Fibroblast of skin of scalp (primary cell): ENCODE measurements at regions not wholly inside any gene's neighbourhood (a gene's known extent, or its start where the extent isn't known, plus 50 kb on each side); places are given as distances from the start of the nearest gene placed in this dataset.
A peak's percentile ranks its signal among the peaks of the same experiment; 100 is the strongest.
"Not testable (repeated sequence)": the region's sequence is repeated elsewhere in the genome, so short reads cannot be mapped to it uniquely, and the experiment has no call there.

Source experiments
- DNase-seq: peaks from one replicate; pipeline ENCODE4 v3.0.0-alpha.2; 2013

DNA sequence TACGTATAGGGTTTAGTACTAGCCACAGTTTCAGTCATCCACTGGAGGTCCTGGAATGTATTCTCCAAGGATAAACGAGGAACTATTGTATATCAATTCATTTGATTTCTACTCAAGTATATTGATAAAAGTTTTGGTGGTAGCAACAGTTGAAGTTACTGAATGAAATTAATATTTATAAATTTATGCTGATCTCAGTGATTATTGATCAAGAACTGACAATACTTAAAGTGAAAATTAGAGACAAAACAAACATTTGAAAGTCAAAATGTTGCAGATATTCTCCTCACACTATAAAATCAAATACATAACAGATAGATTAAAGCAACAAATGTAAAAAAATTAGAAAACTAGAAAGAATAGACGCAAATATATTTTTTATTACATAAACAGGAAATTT, 150.9 kb upstream of the SLC35G4 start:
- DNase-seq: no peak

DNA sequence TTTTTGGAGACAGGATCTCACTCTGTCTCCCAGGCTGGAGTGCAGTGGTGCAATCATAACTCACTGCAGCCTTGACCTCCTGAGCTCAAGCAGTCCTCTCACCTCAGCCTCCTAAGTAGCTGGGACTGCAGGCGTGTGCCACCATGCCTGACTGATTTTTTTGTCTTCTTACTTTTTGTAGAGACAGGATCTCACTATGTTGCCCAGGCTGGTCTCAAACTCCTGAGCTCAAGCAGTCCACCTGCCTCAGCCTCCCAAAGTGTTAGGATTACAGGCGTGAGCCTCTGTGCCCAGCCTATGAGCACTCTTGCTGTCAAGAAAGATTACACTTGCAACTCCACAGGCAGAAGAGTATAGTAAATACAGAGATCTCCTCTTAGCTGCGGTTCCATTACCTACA, 151.5 kb upstream of the SLC35G4 start:
- not testable (repeated sequence) for DNase-seq

DNA sequence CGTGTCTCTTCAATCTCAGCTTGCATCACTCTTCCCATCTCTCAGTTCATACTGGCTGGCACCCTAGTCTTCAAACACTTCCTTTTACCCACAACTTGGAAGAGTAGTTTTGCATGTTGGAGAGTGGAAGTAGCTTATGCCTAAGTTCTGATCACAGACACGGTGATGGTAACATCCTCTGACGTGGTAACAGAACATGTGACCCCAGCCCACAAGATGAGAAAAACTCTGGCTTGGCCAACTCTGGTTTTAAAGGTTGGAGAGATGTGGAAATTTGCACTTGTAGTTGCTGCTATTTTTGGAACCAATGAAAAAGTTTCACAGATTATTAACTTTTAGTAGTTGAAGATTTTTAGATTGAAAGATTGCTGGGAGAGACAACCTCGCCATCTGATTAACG, 155.4 kb upstream of the SLC35G4 start:
- DNase-seq: no peak

DNA sequence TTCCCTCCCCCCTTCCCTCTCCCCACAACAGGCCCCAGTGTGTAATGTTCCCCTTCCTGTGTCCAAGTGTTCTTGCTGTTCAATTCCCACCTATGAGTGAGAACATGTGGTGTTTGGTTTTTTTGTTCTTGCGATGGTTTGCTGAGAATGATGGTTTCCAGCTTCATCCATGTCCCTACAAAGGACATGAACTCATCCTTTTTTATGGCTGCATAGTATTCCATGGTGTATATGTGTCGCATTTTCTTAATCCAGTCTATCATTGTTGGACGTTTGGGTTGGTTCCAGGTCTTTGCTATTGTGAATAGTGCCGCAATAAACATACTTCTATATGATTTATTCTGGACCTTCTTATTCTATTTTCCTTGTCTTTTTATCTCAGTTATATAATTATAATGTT, 165.2 kb upstream of the SLC35G4 start:
- DNase-seq: not testable (repeated sequence)

DNA sequence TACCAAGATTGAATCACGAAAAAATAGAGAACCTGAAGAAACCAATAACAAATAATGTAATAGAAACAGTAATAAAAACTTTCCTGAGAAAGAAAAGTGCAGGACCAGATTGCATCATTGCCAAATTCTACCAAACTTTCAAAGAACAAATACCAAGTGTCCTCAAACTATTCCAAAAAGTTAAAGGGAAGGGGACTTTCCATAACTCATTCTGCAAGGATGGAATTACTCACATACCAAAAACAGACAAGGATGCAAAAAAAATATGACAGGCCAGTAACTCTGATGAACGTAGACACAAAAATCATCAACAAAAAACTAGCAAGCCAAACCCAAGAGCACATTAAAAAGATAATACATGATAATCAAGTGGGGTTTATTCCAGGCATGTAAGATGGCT, 172.3 kb upstream of the SLC35G4 start:
- peak; percentile 76 for DNase-seq

DNA sequence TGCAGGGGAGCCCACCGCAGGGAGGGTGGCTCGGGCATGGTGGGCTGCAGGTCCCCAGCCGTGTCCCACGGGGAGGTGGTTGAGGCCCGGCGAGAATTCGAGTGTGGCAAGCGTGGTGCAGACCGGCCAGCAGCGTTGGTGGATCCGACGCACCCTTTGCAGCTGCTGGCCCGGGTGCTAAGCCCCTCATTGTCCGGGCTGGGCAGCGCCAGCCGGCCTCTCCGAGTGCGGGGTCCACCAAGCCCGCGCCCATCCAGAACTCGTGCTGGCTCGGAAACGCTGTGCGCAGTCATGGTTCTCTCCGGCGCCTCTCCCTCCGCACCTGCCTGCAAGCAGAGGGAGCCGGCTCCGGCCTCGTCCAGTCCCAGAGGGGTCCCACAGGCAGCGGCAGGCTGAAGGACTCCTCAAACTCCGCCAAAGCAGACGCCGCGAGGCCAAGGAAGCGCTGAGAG, 177.0 kb upstream of the SLC35G4 start:
- DNase-seq: no peak

DNA sequence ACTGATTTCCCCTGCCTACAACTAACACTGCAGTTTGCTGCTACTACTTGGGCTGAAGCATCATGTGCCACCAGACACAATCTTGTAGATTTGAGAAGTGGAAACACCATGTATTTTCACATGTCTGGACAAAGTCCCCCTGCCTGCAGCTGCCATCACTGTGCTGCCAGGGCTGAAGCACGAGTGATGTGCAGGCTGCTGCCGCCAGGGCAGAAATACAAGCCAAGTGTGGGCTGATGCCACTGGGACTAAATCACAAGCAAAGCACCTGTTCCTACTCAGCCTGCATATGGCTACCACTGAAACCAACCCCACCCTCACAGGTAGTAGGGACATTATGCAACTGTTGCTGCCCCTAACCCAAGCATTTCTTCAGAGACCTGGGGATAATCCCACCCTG, 179.5 kb upstream of the SLC35G4 start:
- DNase-seq: no peak

DNA sequence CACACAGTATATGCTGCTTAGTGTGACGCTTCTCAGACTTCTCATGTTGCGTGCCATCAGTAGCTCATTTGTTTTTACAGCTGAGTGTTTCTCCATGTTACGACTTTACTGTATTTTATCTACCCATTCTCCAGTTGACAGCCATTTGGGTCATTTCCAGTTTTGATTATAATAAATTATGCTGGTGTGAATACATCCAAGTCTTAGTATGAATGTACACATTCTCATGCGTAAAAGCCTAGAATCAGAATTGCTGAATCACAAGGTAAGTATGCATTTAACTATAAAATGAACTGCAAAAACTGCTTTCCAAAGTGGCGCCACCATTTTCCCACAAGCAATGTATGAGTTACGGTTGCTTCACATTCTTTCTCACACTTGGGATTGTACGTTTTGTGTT, 184.2 kb upstream of the SLC35G4 start:
- peak; percentile 50 for DNase-seq

DNA sequence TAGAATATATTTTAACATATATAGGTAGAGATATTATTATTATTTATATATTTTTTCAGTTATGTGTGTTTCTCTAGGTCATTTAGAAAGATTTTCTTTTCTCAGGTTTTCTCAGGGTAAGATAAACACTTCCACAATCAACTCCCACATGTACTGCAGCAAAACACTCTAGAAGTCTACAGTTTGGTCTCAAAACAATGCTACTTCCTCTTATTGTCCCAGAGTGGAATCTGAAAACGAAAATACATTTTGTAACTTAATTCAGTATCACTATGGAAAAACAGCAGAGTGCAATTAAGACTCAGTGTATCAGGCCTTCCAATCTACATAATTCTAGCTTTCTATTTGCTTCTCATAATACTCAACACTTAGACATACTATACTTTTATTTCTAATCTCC, 190.1 kb upstream of the SLC35G4 start:
- no peak for DNase-seq

DNA sequence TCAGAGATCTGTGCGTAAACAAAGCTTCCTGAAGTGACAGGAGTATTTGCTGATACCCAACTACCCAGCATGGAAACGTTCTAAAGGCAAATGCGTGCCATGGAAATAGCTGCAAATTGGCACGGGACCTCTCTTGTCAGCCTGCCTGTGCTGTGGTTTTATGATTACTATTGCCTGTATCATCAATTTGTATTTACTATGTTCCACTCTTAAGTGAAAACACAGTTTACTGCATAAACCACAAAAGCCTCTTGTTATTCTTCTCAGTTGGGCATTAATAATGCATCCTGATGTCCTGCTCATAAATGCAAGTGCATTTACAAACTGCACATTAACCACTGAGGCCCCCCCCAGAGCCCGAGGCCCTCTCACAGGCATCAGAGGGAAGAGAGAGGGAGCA, 196.6 kb upstream of the SLC35G4 start:
- peak; percentile 54 for DNase-seq

DNA sequence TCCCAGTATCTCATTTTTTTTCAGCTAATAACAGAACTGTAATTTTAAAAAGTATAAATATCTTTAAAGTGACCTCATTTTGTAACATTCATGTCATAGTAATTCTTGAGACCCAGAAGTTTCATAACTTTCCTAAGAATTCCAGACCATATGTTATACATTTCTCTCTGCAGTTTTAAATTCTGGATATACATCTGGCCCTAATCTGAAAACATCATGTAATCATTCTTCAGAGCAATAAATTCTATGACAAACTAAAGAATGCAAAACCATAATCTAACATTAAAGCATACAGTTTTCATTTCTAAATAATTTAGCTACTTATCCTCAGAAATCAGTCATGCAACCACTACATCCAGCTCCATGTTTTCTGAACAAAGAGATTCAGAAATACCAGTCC, 198.3 kb upstream of the SLC35G4 start:
- peak; percentile 93 for DNase-seq

DNA sequence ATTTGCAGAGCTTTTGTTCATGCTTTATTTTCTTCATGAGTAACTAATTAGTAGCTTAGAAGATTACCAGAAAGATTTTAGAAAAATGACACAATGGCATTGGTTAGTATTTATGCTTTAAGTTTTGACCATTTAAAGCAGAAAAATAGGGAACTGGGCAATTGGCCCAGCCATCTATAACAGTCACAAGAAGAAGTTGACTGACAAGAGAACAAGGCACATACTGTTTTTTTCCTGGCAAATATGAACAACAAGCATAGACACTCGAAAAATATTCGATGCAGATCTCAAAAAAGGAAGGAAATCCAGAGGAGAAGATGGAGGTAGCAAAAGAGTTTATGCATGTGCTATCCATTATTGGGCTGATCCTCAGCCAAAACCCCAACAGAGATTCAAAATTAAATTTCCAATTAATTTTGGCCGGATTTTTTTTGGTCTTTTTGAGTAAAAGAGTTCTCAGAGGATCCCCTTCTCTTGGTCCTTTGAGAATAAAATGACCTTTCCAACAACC, 200.8 kb upstream of the SLC35G4 start:
- no peak for DNase-seq

DNA sequence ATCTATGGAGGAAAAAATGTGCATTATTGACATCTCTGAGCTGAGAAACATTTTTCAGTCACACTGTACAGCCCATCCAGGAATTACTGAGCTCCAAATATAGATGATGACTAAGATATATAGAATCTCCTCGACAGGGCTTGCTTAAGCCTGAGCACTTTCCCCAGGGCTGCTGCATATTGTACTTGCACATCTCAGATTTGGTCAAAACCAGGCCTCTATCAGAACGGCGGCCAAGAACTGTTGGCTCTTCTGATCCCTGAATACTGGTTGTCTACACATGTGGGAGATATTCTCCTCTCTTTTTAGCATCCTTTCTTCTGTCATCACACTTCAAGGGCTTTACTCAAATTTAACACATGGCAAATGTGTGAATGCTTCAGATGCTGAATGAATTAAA, 201.5 kb upstream of the SLC35G4 start:
- DNase-seq: peak; percentile 91

DNA sequence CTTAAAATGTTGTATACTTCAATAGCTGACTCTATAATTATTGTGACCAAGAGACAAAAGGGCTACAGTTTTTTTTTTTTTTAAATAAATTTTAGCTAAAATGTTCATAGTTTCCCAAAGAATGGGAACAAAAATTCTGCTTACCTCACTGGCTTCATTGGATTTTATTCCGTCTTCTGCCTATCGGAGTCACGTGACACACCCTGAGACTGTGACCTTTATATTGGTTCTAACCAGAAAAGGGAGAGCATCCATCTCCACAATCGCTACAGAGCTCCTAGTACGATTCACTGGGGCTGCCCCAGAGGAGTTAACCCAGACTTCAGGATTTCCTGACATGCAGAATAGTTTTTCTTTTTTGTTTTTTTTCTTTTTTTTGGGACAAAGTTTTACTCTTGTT, 203.6 kb upstream of the SLC35G4 start:
- no peak for DNase-seq

DNA sequence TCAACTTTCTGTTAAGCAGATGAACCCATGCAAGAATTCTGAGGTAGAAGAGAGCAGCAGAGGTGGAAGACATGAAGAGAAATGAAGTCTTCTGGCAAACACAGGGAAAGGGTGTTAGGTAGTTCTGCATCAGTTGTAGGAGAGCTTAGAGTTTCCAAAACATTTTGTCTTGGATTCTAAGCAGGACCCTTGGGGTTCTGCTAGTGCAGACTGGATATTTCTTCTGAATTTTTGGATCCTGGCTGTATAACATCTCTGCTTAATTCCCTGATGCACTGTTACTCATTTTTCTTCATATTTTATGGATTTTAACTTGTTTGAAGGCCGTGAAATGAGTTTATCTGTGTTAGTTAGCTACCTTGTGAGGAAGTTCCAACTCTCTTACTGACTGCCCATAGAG, 208.7 kb upstream of the SLC35G4 start:
- no peak for DNase-seq

DNA sequence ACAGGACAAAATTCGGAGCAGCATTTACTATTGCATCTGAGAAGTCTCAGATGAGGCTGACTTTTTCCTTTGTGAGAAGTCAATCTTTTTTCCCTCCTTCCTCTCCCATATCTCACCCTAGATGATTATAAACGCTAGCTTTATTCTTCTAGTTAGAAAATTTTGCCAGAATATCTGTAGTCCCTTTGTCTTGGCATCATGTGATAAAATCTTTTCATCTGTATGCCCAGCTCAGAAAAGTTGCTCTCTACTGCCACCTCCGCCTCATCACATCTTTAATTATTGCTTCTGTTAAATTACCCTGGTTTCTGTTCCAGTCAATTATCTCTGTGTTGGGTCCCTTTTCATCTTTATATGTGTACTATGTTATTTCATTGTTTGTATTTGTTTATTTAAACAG, 210.8 kb upstream of the SLC35G4 start:
- no peak for DNase-seq

DNA sequence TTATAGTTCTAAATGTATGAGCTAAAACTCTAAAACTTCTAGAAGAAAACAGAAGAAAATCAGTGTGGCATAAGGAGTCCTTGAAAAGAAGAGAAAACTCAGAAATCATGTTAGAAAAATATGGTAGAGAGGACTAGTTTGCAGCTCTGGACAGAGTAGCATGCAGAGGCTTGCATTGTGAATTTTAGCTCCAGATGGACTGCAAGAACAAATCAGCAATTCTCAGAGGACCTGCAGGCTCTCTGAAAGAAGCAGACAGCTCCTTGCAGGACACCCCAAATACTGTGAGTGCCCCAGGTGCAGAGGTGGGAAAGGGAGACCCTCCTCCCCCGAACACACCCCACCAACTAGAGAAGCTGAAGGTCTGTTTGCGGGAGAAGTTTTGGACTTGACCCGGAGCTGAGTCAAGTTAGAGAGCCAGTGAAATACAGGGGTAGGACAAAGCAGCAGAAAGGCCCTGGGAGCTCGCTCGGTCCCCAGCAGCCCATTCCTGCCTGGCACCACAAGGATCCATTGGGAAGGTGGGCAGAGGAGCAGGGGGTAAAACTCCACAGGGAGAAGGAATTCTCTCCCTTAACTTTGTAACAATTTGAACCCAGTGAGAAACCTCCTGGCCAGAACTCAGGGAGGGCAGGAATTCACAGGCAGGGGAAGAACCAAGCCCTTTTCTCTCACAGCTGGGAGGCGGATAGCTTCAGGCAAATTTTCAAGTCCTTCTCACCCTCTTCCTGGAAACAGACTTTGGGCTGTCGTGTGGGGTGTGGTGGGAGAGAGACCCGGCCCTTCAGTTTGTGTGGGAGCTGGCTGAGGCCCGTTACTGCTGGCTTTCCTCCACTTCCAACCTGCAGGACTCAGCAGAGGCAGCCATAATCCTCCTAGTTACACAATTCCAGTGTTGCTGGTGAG, 216.2 kb upstream of the SLC35G4 start:
- peak; percentile 9 for DNase-seq

DNA sequence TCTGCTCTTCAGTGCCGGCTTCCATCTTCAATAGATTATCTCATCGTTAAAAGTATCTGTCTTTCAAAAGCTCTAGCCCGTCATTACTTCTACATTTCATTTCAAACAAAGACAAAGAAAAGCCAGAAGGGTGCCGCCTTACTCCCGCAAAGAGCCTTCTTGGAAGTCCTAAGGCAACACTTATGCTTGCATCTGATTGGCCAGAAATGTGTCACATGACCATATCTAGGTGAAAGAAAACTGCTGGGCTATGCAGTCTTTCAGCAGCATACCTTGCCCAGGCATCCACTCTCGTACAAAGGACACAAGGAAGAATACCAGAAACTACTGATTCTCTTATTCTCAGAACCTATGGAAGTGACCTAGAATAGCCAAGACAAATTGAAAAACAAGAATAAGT, 217.1 kb upstream of the SLC35G4 start:
- no peak for DNase-seq

DNA sequence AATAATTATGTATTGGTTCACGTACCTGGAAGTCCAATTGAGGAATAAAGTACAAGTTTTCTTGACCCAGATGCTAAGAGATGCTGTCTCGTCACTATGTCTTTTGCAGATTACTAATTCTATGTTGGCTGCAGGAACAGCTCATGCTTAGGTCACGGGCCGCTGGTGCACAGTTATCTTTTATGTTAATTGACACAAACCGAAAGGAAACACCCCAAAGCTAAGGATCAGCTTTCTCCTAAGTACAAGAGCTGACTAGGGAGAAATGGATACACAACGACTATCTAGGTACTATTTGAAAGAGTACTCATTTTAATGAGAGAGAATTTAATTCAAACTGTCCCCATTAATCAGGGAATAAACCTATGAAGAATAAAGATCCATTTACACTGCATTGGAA, 217.7 kb upstream of the SLC35G4 start:
- DNase-seq: no peak

DNA sequence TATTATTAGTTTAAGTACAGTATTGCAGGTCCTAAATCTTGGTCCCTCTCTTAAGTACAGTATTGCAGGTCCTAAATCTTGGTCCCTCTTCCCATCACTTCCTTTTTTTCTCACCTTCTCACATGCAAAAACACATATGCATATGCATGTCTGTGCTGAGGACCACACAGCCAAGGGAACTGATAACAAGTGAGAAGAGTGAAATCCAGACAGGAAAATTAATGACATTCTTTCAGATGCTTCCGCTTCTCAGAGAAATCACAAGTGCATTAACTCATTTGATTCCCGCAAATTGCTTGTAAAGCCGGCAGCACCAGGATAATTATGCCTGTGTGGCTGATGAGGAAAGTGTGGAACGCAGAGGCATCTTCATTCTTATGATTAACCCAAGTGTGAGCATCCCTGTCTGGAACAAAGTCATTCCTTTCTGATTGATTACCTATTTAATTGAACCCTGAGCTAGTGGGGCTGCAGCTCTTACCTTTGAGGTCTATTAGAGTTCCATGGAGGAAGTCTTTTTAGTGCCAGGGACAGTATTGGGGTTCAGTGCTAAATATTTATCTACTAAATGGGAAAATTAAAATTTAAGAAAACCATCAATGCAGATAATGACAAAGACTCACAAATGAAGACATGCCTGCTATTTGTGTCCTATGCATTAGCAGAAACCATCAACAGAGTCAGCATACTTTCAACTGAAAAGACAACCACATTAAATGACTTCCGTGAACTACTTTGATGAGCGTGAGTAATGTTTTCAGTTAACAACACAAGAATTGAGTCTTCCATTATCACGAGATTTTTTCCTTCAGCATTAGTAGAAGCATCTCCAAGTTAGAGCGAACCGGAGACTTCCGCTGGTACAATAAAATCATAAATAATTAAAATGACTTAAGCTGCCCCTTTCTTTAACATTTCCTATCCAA, 220.4 kb upstream of the SLC35G4 start:
- DNase-seq: no peak

DNA sequence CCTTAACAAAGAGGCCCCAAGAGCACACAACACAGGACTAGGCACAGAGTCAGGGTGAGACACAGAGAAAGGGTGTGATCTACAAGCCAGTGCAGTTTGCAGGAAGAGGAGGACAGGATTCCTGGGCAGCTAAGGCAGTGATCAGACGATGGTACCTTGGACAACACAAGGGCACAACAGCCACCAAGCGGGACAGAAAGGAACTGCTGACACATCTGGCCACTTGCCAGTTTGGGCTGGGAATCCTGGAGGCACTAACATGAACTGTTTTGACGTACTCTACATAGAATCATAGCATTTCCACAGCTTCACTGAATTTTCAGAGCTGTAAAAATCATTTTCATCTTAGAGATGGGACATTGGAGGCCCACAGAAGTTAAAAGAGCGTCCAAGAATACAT, 221.5 kb upstream of the SLC35G4 start:
- DNase-seq: peak; percentile 63

DNA sequence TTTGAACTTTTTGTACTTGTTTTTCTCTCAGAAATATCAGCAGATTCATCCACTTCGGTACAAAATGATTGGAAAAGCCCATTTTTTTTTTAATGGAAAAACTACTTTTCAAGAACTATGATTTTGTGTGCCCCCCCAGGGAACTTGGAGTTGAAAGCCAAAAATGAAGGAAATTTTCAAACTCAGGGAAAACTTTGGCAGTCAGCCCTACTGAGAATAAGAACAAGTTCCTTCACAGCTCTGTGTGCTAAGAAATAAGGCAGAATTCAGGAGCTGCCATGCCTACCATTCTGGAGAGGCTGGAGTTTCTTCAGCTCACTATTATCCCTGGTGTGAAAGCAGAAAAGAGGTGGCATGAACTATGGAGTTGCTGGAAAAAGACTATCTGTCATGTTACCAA, 226.0 kb upstream of the SLC35G4 start:
- peak; percentile 6 for DNase-seq

DNA sequence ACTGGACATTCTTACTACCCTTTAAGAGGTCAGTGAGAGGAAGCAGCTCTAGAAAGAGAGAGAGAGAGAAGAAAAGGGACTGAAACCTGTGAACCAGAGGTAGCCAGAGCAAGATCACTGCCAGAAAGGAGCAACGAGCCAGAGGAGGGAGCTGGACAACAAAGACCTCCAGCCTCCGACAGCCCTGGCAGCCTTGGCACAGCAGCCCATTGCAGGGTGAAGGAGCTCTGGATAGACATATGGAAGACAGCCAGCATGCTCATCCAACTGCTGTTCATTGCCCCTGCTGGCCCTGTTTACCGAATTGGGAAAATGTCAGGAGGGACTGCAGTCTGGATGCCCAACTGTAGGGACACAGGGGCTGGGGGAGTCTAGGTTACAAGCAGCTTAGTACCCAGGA, 228.4 kb upstream of the SLC35G4 start:
- DNase-seq: no peak
